ENCODE measurements at regions not wholly inside any gene's neighbourhood (a gene's known extent, or its start where the extent isn't known, plus 50 kb on each side); places are given as distances from the start of the nearest gene placed in this dataset.

GRCh38 chr5:17690473-17690872 is 56.2 kb downstream of the TAF11L14 start:
- no peak overlapping the region for H3K4ac ChIP-seq (ENCODE audit: low read depth, low read length)
- H3K18ac ChIP-seq (ENCODE audit: low read length), result no peak overlapping the region
- H3K27ac ChIP-seq (ENCODE audit: low read depth, low read length), result no peak overlapping the region
- H3K4me3 ChIP-seq (ENCODE audit: low read length), result no peak overlapping the region
- H2BK5ac ChIP-seq (ENCODE audit: low read length), result no peak overlapping the region
- no peaks in the 10 kb centered on the region for H3K79me1 ChIP-seq (ENCODE audit: low read length)
- H3K36me3 ChIP-seq (ENCODE audit: control insufficient read depth, insufficient read depth, low read length), result no peaks in the 10 kb centered on the region
- H3K27me3 ChIP-seq (ENCODE audit: insufficient read depth, low read length, poor library complexity), result no peaks in the 10 kb centered on the region
- H4K8ac ChIP-seq (ENCODE audit: low read depth, low read length), result no peak overlapping the region
- H2AK5ac ChIP-seq (ENCODE audit: low read length), result no peak overlapping the region
- no peak for DNase-seq
- no peaks in the 10 kb centered on the region for H3K4me1 ChIP-seq (ENCODE audit: control insufficient read depth, low read depth, low read length)
- no CpG with 5 or more reads among the region's 3 CpGs for WGBS (ENCODE audit: extremely low coverage, insufficient coverage, low lambda C conversion rate)
- no peak overlapping the region for H3K4me2 ChIP-seq (ENCODE audit: low read length)
- no peak overlapping the region for H2BK120ac ChIP-seq (ENCODE audit: low read depth, low read length)
- H3K9ac ChIP-seq (ENCODE audit: low read length), result no peak overlapping the region
- no peak overlapping the region for H4K5ac ChIP-seq (ENCODE audit: low read length)
- no peaks in the 10 kb centered on the region for H3K79me2 ChIP-seq (ENCODE audit: control insufficient read depth, insufficient read depth, low read length)
- no peak overlapping the region for H3K56ac ChIP-seq (ENCODE audit: low read length)
- no peak overlapping the region for H2BK15ac ChIP-seq (replicated peaks; ENCODE audit: low read depth)
- no peak overlapping the region for H3K23ac ChIP-seq (ENCODE audit: low read length)

- no peak overlapping the region for H3K9ac ChIP-seq (ENCODE audit: low read length)
- no peaks in the 10 kb centered on the region for H3K4me1 ChIP-seq (ENCODE audit: control insufficient read depth, low read depth, low read length)
- no peak overlapping the region for H4K8ac ChIP-seq (ENCODE audit: low read depth, low read length)
- H3K27ac ChIP-seq (ENCODE audit: low read depth, low read length), result no peak overlapping the region
- no peaks in the 10 kb centered on the region for H3K79me1 ChIP-seq (ENCODE audit: low read length)
- no peak overlapping the region for H3K4ac ChIP-seq (ENCODE audit: low read depth, low read length)
- WGBS (ENCODE audit: extremely low coverage, insufficient coverage, low lambda C conversion rate), result no CpG with 5 or more reads among the region's 1 CpG
- H2BK5ac ChIP-seq (ENCODE audit: low read length), result no peak overlapping the region
- no peak overlapping the region for H4K5ac ChIP-seq (ENCODE audit: low read length)
- DNase-seq, result no peak
- H3K18ac ChIP-seq (ENCODE audit: low read length), result no peak overlapping the region
- H3K4me2 ChIP-seq (ENCODE audit: low read length), result no peak overlapping the region
- no peak overlapping the region for H3K4me3 ChIP-seq (ENCODE audit: low read length)
- H2BK15ac ChIP-seq (replicated peaks; ENCODE audit: low read depth), result no peak overlapping the region
- H2BK120ac ChIP-seq (ENCODE audit: low read depth, low read length), result no peak overlapping the region
- H3K79me2 ChIP-seq (ENCODE audit: control insufficient read depth, insufficient read depth, low read length), result no peaks in the 10 kb centered on the region
- no peak overlapping the region for H3K56ac ChIP-seq (ENCODE audit: low read length)
- H3K23ac ChIP-seq (ENCODE audit: low read length), result no peak overlapping the region
- H2AK5ac ChIP-seq (ENCODE audit: low read length), result no peak overlapping the region
- no peaks in the 10 kb centered on the region for H3K36me3 ChIP-seq (ENCODE audit: control insufficient read depth, insufficient read depth, low read length)
- no peaks in the 10 kb centered on the region for H3K27me3 ChIP-seq (ENCODE audit: insufficient read depth, low read length, poor library complexity)
Measured at GRCh38 chr5:17691762-17692161, 57.5 kb downstream of the TAF11L14 start.

GRCh38 chr5:17694371-17694770 is 60.1 kb downstream of the TAF11L14 start:
- Histone ChIP-seq H3K79me2 (ENCODE audit: control insufficient read depth, insufficient read depth, low read length) (no peaks in the 10 kb centered on the region), H4K8ac (ENCODE audit: low read depth, low read length) (no peak overlapping the region), H3K4me3 (ENCODE audit: low read length) (no peak overlapping the region), H3K18ac (ENCODE audit: low read length) (no peak overlapping the region), H2BK120ac (ENCODE audit: low read depth, low read length) (no peak overlapping the region), H3K4ac (ENCODE audit: low read depth, low read length) (no peak overlapping the region), H2BK15ac (replicated peaks; ENCODE audit: low read depth) (no peak overlapping the region), H2AK5ac (ENCODE audit: low read length) (no peak overlapping the region), H3K23ac (ENCODE audit: low read length) (no peak overlapping the region), H3K4me2 (ENCODE audit: low read length) (no peak overlapping the region), H3K9ac (ENCODE audit: low read length) (no peak overlapping the region), H3K27ac (ENCODE audit: low read depth, low read length) (no peak overlapping the region), H3K27me3 (ENCODE audit: insufficient read depth, low read length, poor library complexity) (no peaks in the 10 kb centered on the region), H3K36me3 (ENCODE audit: control insufficient read depth, insufficient read depth, low read length) (no peaks in the 10 kb centered on the region), H4K5ac (ENCODE audit: low read length) (no peak overlapping the region), H3K56ac (ENCODE audit: low read length) (no peak overlapping the region), H3K4me1 (ENCODE audit: control insufficient read depth, low read depth, low read length) (no peaks in the 10 kb centered on the region), H2BK5ac (ENCODE audit: low read length) (no peak overlapping the region), H3K79me1 (ENCODE audit: low read length) (no peaks in the 10 kb centered on the region)
- no peak for DNase-seq

- no peak overlapping the region for H3K23ac ChIP-seq (ENCODE audit: low read length)
- H3K36me3 ChIP-seq (ENCODE audit: control insufficient read depth, insufficient read depth, low read length), result no peaks in the 10 kb centered on the region
- H3K4ac ChIP-seq (ENCODE audit: low read depth, low read length), result no peak overlapping the region
- no peak overlapping the region for H3K9ac ChIP-seq (ENCODE audit: low read length)
- H3K79me1 ChIP-seq (ENCODE audit: low read length), result no peaks in the 10 kb centered on the region
- no peak overlapping the region for H3K56ac ChIP-seq (ENCODE audit: low read length)
- H3K4me1 ChIP-seq (ENCODE audit: control insufficient read depth, low read depth, low read length), result no peaks in the 10 kb centered on the region
- H3K4me3 ChIP-seq (ENCODE audit: low read length), result no peak overlapping the region
- H4K8ac ChIP-seq (ENCODE audit: low read depth, low read length), result no peak overlapping the region
- H3K27me3 ChIP-seq (ENCODE audit: insufficient read depth, low read length, poor library complexity), result no peaks in the 10 kb centered on the region
- no peak overlapping the region for H3K4me2 ChIP-seq (ENCODE audit: low read length)
- WGBS (ENCODE audit: extremely low coverage, insufficient coverage, low lambda C conversion rate), result no CpG with 5 or more reads among the region's 2 CpGs
- no peak overlapping the region for H3K27ac ChIP-seq (ENCODE audit: low read depth, low read length)
- no peak overlapping the region for H2BK15ac ChIP-seq (replicated peaks; ENCODE audit: low read depth)
- H2AK5ac ChIP-seq (ENCODE audit: low read length), result no peak overlapping the region
- H4K5ac ChIP-seq (ENCODE audit: low read length), result no peak overlapping the region
- no peak overlapping the region for H2BK5ac ChIP-seq (ENCODE audit: low read length)
- no peak for DNase-seq
- H2BK120ac ChIP-seq (ENCODE audit: low read depth, low read length), result no peak overlapping the region
- H3K18ac ChIP-seq (ENCODE audit: low read length), result no peak overlapping the region
- H3K79me2 ChIP-seq (ENCODE audit: control insufficient read depth, insufficient read depth, low read length), result no peaks in the 10 kb centered on the region
Measured at GRCh38 chr5:17694914-17695313, 60.7 kb downstream of the TAF11L14 start.

GRCh38 chr5:17696627-17697026 is 62.4 kb downstream of the TAF11L14 start:
- no peaks in the 10 kb centered on the region for H3K79me1 ChIP-seq (ENCODE audit: low read length)
- no peak overlapping the region for H3K4me2 ChIP-seq (ENCODE audit: low read length)
- H3K9ac ChIP-seq (ENCODE audit: low read length), result no peak overlapping the region
- no peak overlapping the region for H3K56ac ChIP-seq (ENCODE audit: low read length)
- H3K27ac ChIP-seq (ENCODE audit: low read depth, low read length), result no peak overlapping the region
- no peak overlapping the region for H3K4me3 ChIP-seq (ENCODE audit: low read length)
- H3K4me1 ChIP-seq (ENCODE audit: control insufficient read depth, low read depth, low read length), result no peaks in the 10 kb centered on the region
- H2BK120ac ChIP-seq (ENCODE audit: low read depth, low read length), result no peak overlapping the region
- H4K8ac ChIP-seq (ENCODE audit: low read depth, low read length), result no peak overlapping the region
- no CpG with 5 or more reads among the region's 1 CpG for WGBS (ENCODE audit: extremely low coverage, insufficient coverage, low lambda C conversion rate)
- no peaks in the 10 kb centered on the region for H3K36me3 ChIP-seq (ENCODE audit: control insufficient read depth, insufficient read depth, low read length)
- H3K4ac ChIP-seq (ENCODE audit: low read depth, low read length), result no peak overlapping the region
- no peak overlapping the region for H3K18ac ChIP-seq (ENCODE audit: low read length)
- no peaks in the 10 kb centered on the region for H3K27me3 ChIP-seq (ENCODE audit: insufficient read depth, low read length, poor library complexity)
- H2BK5ac ChIP-seq (ENCODE audit: low read length), result no peak overlapping the region
- H4K5ac ChIP-seq (ENCODE audit: low read length), result no peak overlapping the region
- H2AK5ac ChIP-seq (ENCODE audit: low read length), result no peak overlapping the region
- DNase-seq, result no peak
- no peaks in the 10 kb centered on the region for H3K79me2 ChIP-seq (ENCODE audit: control insufficient read depth, insufficient read depth, low read length)
- no peak overlapping the region for H3K23ac ChIP-seq (ENCODE audit: low read length)
- H2BK15ac ChIP-seq (replicated peaks; ENCODE audit: low read depth), result no peak overlapping the region

GRCh38 chr5:17697671-17698070 is 63.4 kb downstream of the TAF11L14 start:
- no peaks in the 10 kb centered on the region for H3K27me3 ChIP-seq (ENCODE audit: insufficient read depth, low read length, poor library complexity)
- H3K4me3 ChIP-seq (ENCODE audit: low read length), result no peak overlapping the region
- H2AK5ac ChIP-seq (ENCODE audit: low read length), result no peak overlapping the region
- H3K18ac ChIP-seq (ENCODE audit: low read length), result no peak overlapping the region
- no CpG with 5 or more reads among the region's 3 CpGs for WGBS (ENCODE audit: extremely low coverage, insufficient coverage, low lambda C conversion rate)
- no peaks in the 10 kb centered on the region for H3K4me1 ChIP-seq (ENCODE audit: control insufficient read depth, low read depth, low read length)
- H3K79me2 ChIP-seq (ENCODE audit: control insufficient read depth, insufficient read depth, low read length), result no peaks in the 10 kb centered on the region
- H3K23ac ChIP-seq (ENCODE audit: low read length), result no peak overlapping the region
- H2BK15ac ChIP-seq (replicated peaks; ENCODE audit: low read depth), result no peak overlapping the region
- no peaks in the 10 kb centered on the region for H3K79me1 ChIP-seq (ENCODE audit: low read length)
- H4K8ac ChIP-seq (ENCODE audit: low read depth, low read length), result no peak overlapping the region
- no peak overlapping the region for H4K5ac ChIP-seq (ENCODE audit: low read length)
- H3K56ac ChIP-seq (ENCODE audit: low read length), result no peak overlapping the region
- DNase-seq, result peak; percentile 19
- H3K9ac ChIP-seq (ENCODE audit: low read length), result no peak overlapping the region
- H2BK120ac ChIP-seq (ENCODE audit: low read depth, low read length), result no peak overlapping the region
- H2BK5ac ChIP-seq (ENCODE audit: low read length), result no peak overlapping the region
- no peaks in the 10 kb centered on the region for H3K36me3 ChIP-seq (ENCODE audit: control insufficient read depth, insufficient read depth, low read length)
- H3K27ac ChIP-seq (ENCODE audit: low read depth, low read length), result no peak overlapping the region
- no peak overlapping the region for H3K4me2 ChIP-seq (ENCODE audit: low read length)
- H3K4ac ChIP-seq (ENCODE audit: low read depth, low read length), result no peak overlapping the region
